GM19452 (cell line): ENCODE measurements at regions not wholly inside any gene's neighbourhood (a gene's known extent, or its start where the extent isn't known, plus 50 kb on each side); places are given as distances from the start of the nearest gene placed in this dataset.
"Not testable (repeated sequence)": the region's sequence is repeated elsewhere in the genome, so short reads cannot be mapped to it uniquely, and the experiment has no call there.

Source experiments
- ATAC-seq: cut with Tn5 transposase; IDR thresholded peaks from one replicate; pipeline ENCODE4 v1.9.1; 2021; ENCODE audit not compliant: unreplicated experiment

GRCh38 chr16:51516960-51517359 lies 365.9 kb upstream of the SALL1 start:
- ATAC-seq: not testable (repeated sequence)

GRCh38 chr16:51510416-51510815 lies 359.3 kb upstream of the SALL1 start:
- no peak for ATAC-seq

- no peak for ATAC-seq
Observed at GRCh38 chr16:51509336-51509735, 358.3 kb upstream of the SALL1 start.

- no peak for ATAC-seq
Observed at GRCh38 chr16:51508490-51509212, 357.6 kb upstream of the SALL1 start.

- ATAC-seq: no peak
Observed at GRCh38 chr16:51507286-51507685, 356.2 kb upstream of the SALL1 start.

GRCh38 chr16:51500306-51500705 lies 349.2 kb upstream of the SALL1 start:
- no peak for ATAC-seq

- ATAC-seq: no peak
Observed at GRCh38 chr16:51497541-51498211, 346.6 kb upstream of the SALL1 start.

- no peak for ATAC-seq
Observed at GRCh38 chr16:51490866-51491265, 339.8 kb upstream of the SALL1 start.

GRCh38 chr16:51487880-51488279 lies 336.8 kb upstream of the SALL1 start:
- ATAC-seq: no peak

GRCh38 chr16:51474414-51475091 lies 323.5 kb upstream of the SALL1 start:
- ATAC-seq: no peak

- no peak for ATAC-seq
Observed at GRCh38 chr16:51473091-51473490, 322.0 kb upstream of the SALL1 start.

GRCh38 chr16:51470492-51470891 lies 319.4 kb upstream of the SALL1 start:
- ATAC-seq: no peak

- no peak for ATAC-seq
Observed at GRCh38 chr16:51464996-51465395, 313.9 kb upstream of the SALL1 start.

GRCh38 chr16:51461255-51461654 lies 310.2 kb upstream of the SALL1 start:
- no peak for ATAC-seq

- no peak for ATAC-seq
Observed at GRCh38 chr16:51458356-51459140, 307.5 kb upstream of the SALL1 start.

GRCh38 chr16:51457775-51458174 lies 306.7 kb upstream of the SALL1 start:
- no peak for ATAC-seq

- ATAC-seq: no peak
Observed at GRCh38 chr16:51455398-51455797, 304.3 kb upstream of the SALL1 start.

- no peak for ATAC-seq
Observed at GRCh38 chr16:51453251-51453650, 302.2 kb upstream of the SALL1 start.

- no peak for ATAC-seq
Observed at GRCh38 chr16:51450909-51451308, 299.8 kb upstream of the SALL1 start.

GRCh38 chr16:51450376-51450775 lies 299.3 kb upstream of the SALL1 start:
- no peak for ATAC-seq

- ATAC-seq: no peak
Observed at GRCh38 chr16:51449441-51449840, 298.4 kb upstream of the SALL1 start.
